Tibial nerve (tissue), 4 donors: ENCODE measurements at regions not wholly inside any gene's neighbourhood (a gene's known extent, or its start where the extent isn't known, plus 50 kb on each side); places are given as distances from the start of the nearest gene placed in this dataset.

ENCODE experiments used
- CTCF ChIP-seq, 5 experiments: fragments of 200-600 bp in 3 of 5; fragments of 450-650 bp in 2 of 5; sonication (generic) in 3 of 5; IDR thresholded peaks; one replicate each; pipeline ENCODE4 v1.5.1; 2016 to 2019; ENCODE audit warnings: antibody characterized with exemption in 5 of 5, mild to moderate bottlenecking in 3 of 5, moderate library complexity in 2 of 5
- EP300 ChIP-seq, 2 donors: sonication (generic); formaldehyde crosslinking; IDR thresholded peaks; one replicate each; pipeline ENCODE4 v1.6.1; 2017; ENCODE audit warnings: antibody characterized with exemption in 2 of 2, mild to moderate bottlenecking in 1 of 2

GRCh38 chr1:86247597-86248279 is 91.2 kb upstream of the COL24A1 start:
- TF ChIP-seq CTCF (IDR thresholded peaks at IDR 0.05), result no peak
- no peak for TF ChIP-seq EP300 (IDR thresholded peaks at IDR 0.05)
